K562 (cell line): ENCODE measurements at regions not wholly inside any gene's neighbourhood (a gene's known extent, or its start where the extent isn't known, plus 50 kb on each side); places are given as distances from the start of the nearest gene placed in this dataset.

Experiments
- ATAC-seq: fragments of 200-7000 bp; cut with Tn5 transposase; 3 replicates; pipeline ENCODE4 v1.9.1; 2020; ENCODE audit warnings: moderate library complexity
- BruUV-seq: library from RNA; stranded (reverse); fragments of 400-500 nt; replicated peaks from 2 replicates; lab custom pipeline; 2021; lab: Mats Ljungman, UMichigan
- CTCF ChIA-PET: fragments of 300-600 bp; formaldehyde crosslinking; extraction: SDS; loops from one replicate; lab custom pipeline; 2021; ENCODE audit warnings: low intra/inter-chr PET ratio; lab: Yijun Ruan, JAX
- POLR2A ChIA-PET: fragments of 300-600, 350-650 bp; sonication (Branson Sonifier 250); formaldehyde crosslinking; extraction: SDS; loops from one replicate; lab custom pipeline; 2021; ENCODE audit warnings: antibody characterized with exemption, inconsistent platforms; lab: Yijun Ruan, JAX
- DNase-seq, 4 experiments: peaks; one replicate each; pipeline versions ENCODE4 v3.0.0 to v3.0.0-alpha.2; 2011 to 2018; ENCODE audit warnings: low spot score in 3 of 4, mixed read lengths in 3 of 4; ENCODE audit errors: extremely low read depth in 1 of 4
- FAIRE-seq: peaks from 2 replicates; lab custom pipeline; 2011; peaks lifted over from hg19 to GRCh38; lab: Jason Lieb, UNC
- H2AFZ ChIP-seq: 2 replicates; pipeline ENCODE4 v1.6.0; 2011; ENCODE audit warnings: low read depth, low read length, control low read depth, inconsistent platforms
- H3K27ac ChIP-seq: fragments of 200-600 bp; 3 replicates; pipeline ENCODE4 v1.8.0; 2011; ENCODE audit warnings: low read depth, mild to moderate bottlenecking, control low read depth, inconsistent platforms, low read length, moderate library complexity, mixed read lengths; ENCODE audit errors: extremely low read depth
- H3K27me3 ChIP-seq, 2 experiments: fragments of 300-600 bp in 1 of 2; 2 replicates in 1 of 2; 3 replicates in 1 of 2; pipeline versions ENCODE4 v1.6.0 to v1.8.0; 2011; ENCODE audit warnings: inconsistent platforms in 2 of 2, low read length in 2 of 2, mild to moderate bottlenecking in 1 of 2, mixed read lengths in 1 of 2, moderate library complexity in 1 of 2; ENCODE audit not compliant: control insufficient read depth in 2 of 2, insufficient read depth in 2 of 2
- H3K36me3 ChIP-seq: fragments of 300-600 bp; 3 replicates; pipeline ENCODE4 v1.8.0; 2011; ENCODE audit warnings: mild to moderate bottlenecking, low read length, inconsistent platforms; ENCODE audit not compliant: control insufficient read depth, insufficient read depth
- H3K4me1 ChIP-seq, 2 experiments: fragments of 200-600 bp in 1 of 2; replicated peaks in 1 of 2; 2 replicates in 1 of 2; 3 replicates in 1 of 2; pipeline versions ENCODE4 v1.5.1 to v1.8.0; 2011; ENCODE audit warnings: inconsistent platforms in 2 of 2, low read length in 2 of 2, mild to moderate bottlenecking in 1 of 2, mixed read lengths in 1 of 2, moderate library complexity in 1 of 2; ENCODE audit not compliant: control insufficient read depth in 2 of 2, insufficient read depth in 2 of 2
- H3K4me2 ChIP-seq: 2 replicates; pipeline ENCODE4 v1.6.1; 2011; ENCODE audit warnings: low read length, control low read depth, inconsistent platforms, mixed read lengths; ENCODE audit not compliant: insufficient read depth
- H3K4me3 ChIP-seq: fragments of 200-600 bp; sonication (generic), shearing (Covaris generic); 2 replicates; pipeline ENCODE4 v1.5.1; 2016; ENCODE audit warnings: control low read depth, inconsistent platforms
- H3K79me2 ChIP-seq: fragments of 200-600 bp; 3 replicates; pipeline ENCODE4 v1.8.0; 2011; ENCODE audit warnings: low read length, inconsistent platforms; ENCODE audit not compliant: control insufficient read depth, insufficient read depth
- H3K9ac ChIP-seq, 2 experiments: 2 replicates each; pipeline versions ENCODE4 v1.6.0 to v1.6.1; 2011; ENCODE audit warnings: low read depth in 2 of 2, low read length in 2 of 2, control low read depth in 1 of 2, inconsistent platforms in 1 of 2, mild to moderate bottlenecking in 1 of 2, mixed read lengths in 1 of 2; ENCODE audit not compliant: insufficient read depth in 1 of 2
- H3K9me1 ChIP-seq: one replicate; pipeline ENCODE4 v1.6.0; 2011; ENCODE audit warnings: inconsistent platforms, mild to moderate bottlenecking, low read length, moderate library complexity; ENCODE audit not compliant: control insufficient read depth, insufficient read depth
- H3K9me3 ChIP-seq: replicated peaks from 2 replicates; pipeline ENCODE4 v1.5.1; 2011; ENCODE audit warnings: low read depth, low read length, inconsistent platforms; ENCODE audit not compliant: control insufficient read depth, insufficient read depth
- H4K20me1 ChIP-seq: replicated peaks from 2 replicates; pipeline ENCODE4 v1.6.1; 2011; ENCODE audit warnings: low read length, inconsistent platforms, mixed read lengths; ENCODE audit not compliant: control insufficient read depth, insufficient read depth
- BRF2 ChIP-seq: IDR thresholded peaks from 3 replicates; pipeline ENCODE4 v1.6.1; 2011; ENCODE audit warnings: borderline replicate concordance, mild to moderate bottlenecking; ENCODE audit not compliant: insufficient read length, insufficient read depth
- CTBP1 ChIP-seq: fragments of 450-650 bp; IDR thresholded peaks from 2 replicates; pipeline ENCODE4 v1.6.1; 2016; ENCODE audit warnings: borderline replicate concordance
- DLX4 ChIP-seq: fragments of 250-450 bp; sonication (Bioruptor Pico); IDR thresholded peaks from 2 replicates; pipeline ENCODE4 v1.6.1; 2021; ENCODE audit warnings: mild to moderate bottlenecking
- NFE2L1 ChIP-seq: fragments of 450-650 bp; IDR thresholded peaks from 2 replicates; pipeline ENCODE4 v1.6.1; 2016; ENCODE audit warnings: missing genetic modification characterization, low read depth, mild to moderate bottlenecking, missing compliant biosample characterization, moderate library complexity, borderline replicate concordance
- TFE3 ChIP-seq: fragments of 450-650 bp; formaldehyde crosslinking; IDR thresholded peaks from 2 replicates; pipeline ENCODE4 v1.4.0; 2020; ENCODE audit warnings: mild to moderate bottlenecking, mixed read lengths
- ZNF124 ChIP-seq: sonication (generic); formaldehyde crosslinking; IDR thresholded peaks from 2 replicates; pipeline ENCODE4 v1.8.1; 2022; ENCODE audit warnings: missing genetic modification reagents
- ZNF785 ChIP-seq: fragments of 250-450 bp; sonication (Bioruptor Pico); IDR thresholded peaks from 2 replicates; pipeline ENCODE4 v1.4.0; 2020; ENCODE audit warnings: mild to moderate bottlenecking
- WGBS: fragments of 100-300 bp; shearing (Covaris generic); methylation state at CpG from one replicate; pipeline ENCODE4 v1.1.6; 2016; ENCODE audit warnings: low coverage, mixed read lengths; ENCODE audit not compliant: insufficient coverage; ENCODE audit errors: missing lambda C conversion rate; 5-methylcytosine and 5-hydroxymethylcytosine counted together
- in situ Hi-C: fragments of 300-500 bp; cut with MboI; formaldehyde crosslinking; loops from 4 replicates; pipeline ENCODE4 v1.15.0; 2018; ENCODE audit warnings: inconsistent platforms, mixed read lengths
- intact Hi-C: fragments of 100-400 bp; cut with micrococcal nuclease; formaldehyde crosslinking; loops from 2 replicates; pipeline ENCODE4 v1.14.2; 2022

GRCh38 chr11:111193924-111194490, 51.5 kb upstream of the POU2AF2 start:
- Histone ChIP-seq H3K4me2 (no peak overlapping the region), H4K20me1 (no peaks in the 10 kb centered on the region), H3K79me2 (no peaks in the 10 kb centered on the region), H3K9me3 (no peaks in the 10 kb centered on the region), H3K27ac (no peak overlapping the region), H3K27me3 (no peaks in the 10 kb centered on the region), H3K4me1 (no peaks in the 10 kb centered on the region), H3K9me1 (no peaks in the 10 kb centered on the region), H3K9ac (no peak overlapping the region), H3K4me3 (no peak overlapping the region), H3K36me3 (no peaks in the 10 kb centered on the region), H2AFZ (no peak overlapping the region)
- in situ Hi-C loops = no loop called here
- BruUV-seq = no TSS peak
- ATAC-seq (no peak), FAIRE-seq (no peak), DNase-seq (no peak)
- ChIA-PET CTCF (no interaction called here), POLR2A (no interaction called here)
- TF ChIP-seq BRF2 (no peak), ZNF124 (CRISPR knock-in tag) (no peak), CTBP1 (no peak), DLX4 (CRISPR knock-in tag) (no peak), TFE3 (CRISPR knock-in tag) (no peak), ZNF785 (CRISPR knock-in tag) (no peak), NFE2L1 (no peak)
- WGBS = 0% methylated on average over 1 of the region's 1 CpG
- intact Hi-C loops = no loop called here
